K562 (cell line): ENCODE measurements at regions not wholly inside any gene's neighbourhood (a gene's known extent, or its start where the extent isn't known, plus 50 kb on each side); places are given as distances from the start of the nearest gene placed in this dataset.

ENCODE experiments used
- CBX8 ChIP-seq: fragments of 200-600 bp; sonication (generic); IDR thresholded peaks from 2 replicates; pipeline ENCODE4 v1.6.1; 2012; ENCODE audit warnings: borderline replicate concordance, mixed run types, low read depth, mild to moderate bottlenecking, moderate library complexity, mixed read lengths, low read length, control low read depth, inconsistent platforms; ENCODE audit not compliant: poor library complexity, severe bottlenecking; ENCODE audit errors: extremely low read depth
- CEBPB ChIP-seq: fragments of 450-650 bp; IDR thresholded peaks from 2 replicates; pipeline ENCODE4 v1.6.1; 2016; ENCODE audit warnings: missing genetic modification characterization, missing compliant biosample characterization
- IFI16 ChIP-seq: fragments of 250-450 bp; sonication (Bioruptor Pico); IDR thresholded peaks from 2 replicates; pipeline ENCODE4 v2.1.2; 2022; ENCODE audit warnings: mild to moderate bottlenecking, inconsistent platforms
- PCBP2 ChIP-seq: fragments of 200-400 bp; formaldehyde crosslinking; IDR thresholded peaks from 2 replicates; pipeline ENCODE4 v1.6.1; 2018; ENCODE audit warnings: low read length, low read depth, mild to moderate bottlenecking, moderate library complexity; ENCODE audit not compliant: poor library complexity, severe bottlenecking
- PHF8 ChIP-seq: fragments of 200-600 bp; sonication (generic); IDR thresholded peaks from 2 replicates; pipeline ENCODE4 v1.6.1; 2012; ENCODE audit warnings: mixed run types, mild to moderate bottlenecking, inconsistent platforms, low read length, moderate library complexity, borderline replicate concordance
- POLR2A ChIP-seq: fragments of 450-650 bp; conservative IDR thresholded peaks from 2 replicates; pipeline ENCODE4 v1.6.1; 2016
- SP1 ChIP-seq: sonication (generic); formaldehyde crosslinking; IDR thresholded peaks from 2 replicates; pipeline ENCODE4 v1.8.1; 2022; ENCODE audit warnings: mild to moderate bottlenecking, missing genetic modification reagents
- ZKSCAN3 ChIP-seq: fragments of 250-450 bp; sonication (Bioruptor Pico); IDR thresholded peaks from 2 replicates; pipeline ENCODE4 v1.4.0; 2020
- ZNF174 ChIP-seq: fragments of 250-450 bp; sonication (Bioruptor Pico); IDR thresholded peaks from 2 replicates; pipeline ENCODE4 v1.4.0; 2020; ENCODE audit warnings: mild to moderate bottlenecking
- ZNF175 ChIP-seq: fragments of 200-800 bp; sonication (Bioruptor generic); IDR thresholded peaks from 2 replicates; pipeline ENCODE4 v1.6.1; 2016; ENCODE audit warnings: low read depth, mild to moderate bottlenecking, missing genetic modification characterization, missing compliant biosample characterization
- TF ChIP-seq, protein P1 (sequence below): IDR thresholded peaks from 2 replicates; pipeline ENCODE4 v1.6.1; 2014; ENCODE audit warnings: antibody characterized with exemption
- TF ChIP-seq, protein P2 (sequence below), 3 experiments: IDR thresholded peaks in 2 of 3; conservative IDR thresholded peaks in 1 of 3; 2 replicates each; pipeline ENCODE4 v1.5.1; 2011 to 2012; ENCODE audit warnings: low read length in 3 of 3, mild to moderate bottlenecking in 3 of 3, control low read depth in 2 of 3, improper control_type of control experiment in 1 of 3, inconsistent platforms in 1 of 3, low read depth in 1 of 3, mixed read lengths in 1 of 3, moderate library complexity in 1 of 3; ENCODE audit not compliant: insufficient read depth in 2 of 3
- TF ChIP-seq, protein P3 (sequence below): IDR thresholded peaks from 2 replicates; pipeline ENCODE4 v1.6.1; 2012; ENCODE audit warnings: low read depth, low read length, improper control_type of control experiment, borderline replicate concordance

DNA sequence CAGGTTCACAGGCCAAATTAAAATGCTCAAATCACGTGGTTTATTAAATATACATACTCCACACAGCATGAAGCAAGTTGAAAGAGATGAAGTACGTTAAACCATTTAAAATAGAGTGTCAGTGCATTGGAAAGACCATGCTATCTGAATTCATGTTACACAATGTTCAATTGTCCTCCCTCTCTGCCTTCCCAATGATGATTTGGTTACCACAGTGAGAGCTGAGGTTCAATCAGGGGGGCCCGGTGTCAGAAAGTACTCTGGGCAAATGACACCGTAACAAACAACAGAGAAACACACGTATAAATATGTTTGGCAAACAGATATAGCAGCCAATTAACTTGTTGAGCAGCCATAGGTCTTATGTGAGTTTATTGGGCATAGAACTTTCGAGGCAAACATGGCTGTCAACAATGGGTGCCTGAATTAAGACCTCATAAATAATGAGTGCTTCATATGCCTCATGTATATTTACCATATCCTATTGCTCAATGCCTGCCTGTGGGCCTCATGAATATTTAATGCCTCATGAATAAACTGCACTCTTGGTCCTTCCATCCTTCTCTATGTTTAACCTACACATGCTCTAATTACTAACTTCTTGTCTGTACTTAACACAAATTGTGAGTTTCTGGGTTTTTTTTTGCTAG lies 641.5 kb downstream of the PLOD2 start:
- TF ChIP-seq, protein P1, sequence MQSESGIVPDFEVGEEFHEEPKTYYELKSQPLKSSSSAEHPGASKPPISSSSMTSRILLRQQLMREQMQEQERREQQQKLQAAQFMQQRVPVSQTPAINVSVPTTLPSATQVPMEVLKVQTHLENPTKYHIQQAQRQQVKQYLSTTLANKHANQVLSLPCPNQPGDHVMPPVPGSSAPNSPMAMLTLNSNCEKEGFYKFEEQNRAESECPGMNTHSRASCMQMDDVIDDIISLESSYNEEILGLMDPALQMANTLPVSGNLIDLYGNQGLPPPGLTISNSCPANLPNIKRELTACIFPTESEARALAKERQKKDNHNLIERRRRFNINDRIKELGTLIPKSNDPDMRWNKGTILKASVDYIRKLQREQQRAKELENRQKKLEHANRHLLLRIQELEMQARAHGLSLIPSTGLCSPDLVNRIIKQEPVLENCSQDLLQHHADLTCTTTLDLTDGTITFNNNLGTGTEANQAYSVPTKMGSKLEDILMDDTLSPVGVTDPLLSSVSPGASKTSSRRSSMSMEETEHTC = no peak
- no peak for TF ChIP-seq CBX8
- no peak for TF ChIP-seq PHF8
- TF ChIP-seq ZNF174 (CRISPR knock-in tag) = no peak
- TF ChIP-seq, protein P2, sequence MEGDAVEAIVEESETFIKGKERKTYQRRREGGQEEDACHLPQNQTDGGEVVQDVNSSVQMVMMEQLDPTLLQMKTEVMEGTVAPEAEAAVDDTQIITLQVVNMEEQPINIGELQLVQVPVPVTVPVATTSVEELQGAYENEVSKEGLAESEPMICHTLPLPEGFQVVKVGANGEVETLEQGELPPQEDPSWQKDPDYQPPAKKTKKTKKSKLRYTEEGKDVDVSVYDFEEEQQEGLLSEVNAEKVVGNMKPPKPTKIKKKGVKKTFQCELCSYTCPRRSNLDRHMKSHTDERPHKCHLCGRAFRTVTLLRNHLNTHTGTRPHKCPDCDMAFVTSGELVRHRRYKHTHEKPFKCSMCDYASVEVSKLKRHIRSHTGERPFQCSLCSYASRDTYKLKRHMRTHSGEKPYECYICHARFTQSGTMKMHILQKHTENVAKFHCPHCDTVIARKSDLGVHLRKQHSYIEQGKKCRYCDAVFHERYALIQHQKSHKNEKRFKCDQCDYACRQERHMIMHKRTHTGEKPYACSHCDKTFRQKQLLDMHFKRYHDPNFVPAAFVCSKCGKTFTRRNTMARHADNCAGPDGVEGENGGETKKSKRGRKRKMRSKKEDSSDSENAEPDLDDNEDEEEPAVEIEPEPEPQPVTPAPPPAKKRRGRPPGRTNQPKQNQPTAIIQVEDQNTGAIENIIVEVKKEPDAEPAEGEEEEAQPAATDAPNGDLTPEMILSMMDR (IDR thresholded peaks at IDR 0.05 in 2 of 3, conservative IDR thresholded peaks at IDR 0.05 in 1 of 3; ENCODE audit: insufficient read depth in 2 of 3, low read depth in 1 of 3, low read length in 3 of 3) = no peak
- TF ChIP-seq PCBP2 = no peak
- TF ChIP-seq ZNF175 = no peak
- no peak for TF ChIP-seq SP1 (CRISPR knock-in tag)
- no peak for TF ChIP-seq IFI16
- no peak for TF ChIP-seq CEBPB (tag)
- no peak for TF ChIP-seq POLR2A
- TF ChIP-seq, protein P3, sequence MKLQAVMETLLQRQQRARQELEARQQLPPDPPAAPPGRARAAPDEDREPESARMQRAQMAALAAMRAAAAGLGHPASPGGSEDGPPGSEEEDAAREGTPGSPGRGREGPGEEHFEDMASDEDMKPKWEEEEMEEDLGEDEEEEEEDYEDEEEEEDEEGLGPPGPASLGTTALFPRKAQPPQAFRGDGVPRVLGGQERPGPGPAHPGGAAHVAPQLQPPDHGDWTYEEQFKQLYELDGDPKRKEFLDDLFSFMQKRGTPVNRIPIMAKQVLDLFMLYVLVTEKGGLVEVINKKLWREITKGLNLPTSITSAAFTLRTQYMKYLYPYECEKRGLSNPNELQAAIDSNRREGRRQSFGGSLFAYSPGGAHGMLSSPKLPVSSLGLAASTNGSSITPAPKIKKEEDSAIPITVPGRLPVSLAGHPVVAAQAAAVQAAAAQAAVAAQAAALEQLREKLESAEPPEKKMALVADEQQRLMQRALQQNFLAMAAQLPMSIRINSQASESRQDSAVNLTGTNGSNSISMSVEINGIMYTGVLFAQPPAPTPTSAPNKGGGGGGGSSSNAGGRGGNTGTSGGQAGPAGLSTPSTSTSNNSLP = no peak
- no peak for TF ChIP-seq ZKSCAN3 (CRISPR knock-in tag)
